ENCODE measurements at regions not wholly inside any gene's neighbourhood (a gene's known extent, or its start where the extent isn't known, plus 50 kb on each side); places are given as distances from the start of the nearest gene placed in this dataset.
"Not testable (repeated sequence)": the region's sequence is repeated elsewhere in the genome, so short reads cannot be mapped to it uniquely, and the experiment has no call there.

DNA sequence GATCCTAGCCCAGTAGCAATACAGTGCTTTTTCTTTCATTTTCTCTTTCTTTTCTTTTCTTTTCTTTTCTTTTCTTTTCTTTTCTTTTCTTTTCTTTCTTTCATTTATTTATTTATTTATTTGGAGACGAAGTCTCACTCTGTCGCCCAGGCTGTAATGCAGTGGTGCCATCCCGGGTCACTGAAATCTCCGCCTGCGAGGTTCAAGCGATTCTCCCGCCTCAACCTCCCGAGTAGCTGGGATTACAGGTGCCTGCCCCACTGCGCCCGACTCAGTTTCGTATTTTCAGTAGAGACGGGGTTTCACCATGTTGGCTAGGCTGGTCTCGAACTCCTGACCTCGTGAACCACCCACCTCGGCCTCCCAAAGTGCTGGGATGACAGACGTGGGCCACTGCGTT lies 1948.0 kb upstream of the DEFB115 start:
- not testable (repeated sequence) for TF ChIP-seq EZH2 (IDR thresholded peaks at IDR 0.05; ENCODE audit: insufficient read depth, poor library complexity, severe bottlenecking); EZH2phosphoT487 (IDR thresholded peaks at IDR 0.05; ENCODE audit: insufficient read depth, low read depth)
